Inferior parietal cortex (tissue), 1 donor: ENCODE measurements at regions not wholly inside any gene's neighbourhood (a gene's known extent, or its start where the extent isn't known, plus 50 kb on each side); places are given as distances from the start of the nearest gene placed in this dataset.

ENCODE experiments used
- DNase-seq: peaks from one replicate; pipeline ENCODE4 v3.0.0-alpha.2; 2016; ENCODE audit errors: extremely low spot score

GRCh38 chr20:11712639-11713160 is 205.0 kb upstream of the BTBD3 start:
- no peak for DNase-seq

- no peak for DNase-seq
These were observed 202.8 kb upstream of the BTBD3 start for GRCh38 chr20:11714886-11715285.

- DNase-seq: peak; percentile 36
These were observed 201.3 kb upstream of the BTBD3 start for GRCh38 chr20:11716239-11716944.

- DNase-seq: no peak
These were observed 200.8 kb upstream of the BTBD3 start for GRCh38 chr20:11716945-11717248.

GRCh38 chr20:11717562-11717961 is 200.1 kb upstream of the BTBD3 start:
- no peak for DNase-seq

GRCh38 chr20:11718474-11719094 is 199.1 kb upstream of the BTBD3 start:
- no peak for DNase-seq

- DNase-seq: no peak
These were observed 198.5 kb upstream of the BTBD3 start for GRCh38 chr20:11719153-11719552.

- no peak for DNase-seq
These were observed 196.3 kb upstream of the BTBD3 start for GRCh38 chr20:11721411-11721810.

- no peak for DNase-seq
These were observed 193.6 kb upstream of the BTBD3 start for GRCh38 chr20:11724097-11724496.

- DNase-seq: no peak
These were observed 191.7 kb upstream of the BTBD3 start for GRCh38 chr20:11726026-11726425.

- DNase-seq: no peak
These were observed 190.0 kb upstream of the BTBD3 start for GRCh38 chr20:11727708-11728107.

GRCh38 chr20:11728937-11729336 is 188.8 kb upstream of the BTBD3 start:
- DNase-seq: no peak

- no peak for DNase-seq
These were observed 187.9 kb upstream of the BTBD3 start for GRCh38 chr20:11729806-11730205.

GRCh38 chr20:11734431-11734830 is 183.3 kb upstream of the BTBD3 start:
- DNase-seq: no peak

GRCh38 chr20:11738852-11739251 is 178.8 kb upstream of the BTBD3 start:
- no peak for DNase-seq

GRCh38 chr20:11740975-11741374 is 176.7 kb upstream of the BTBD3 start:
- no peak for DNase-seq

GRCh38 chr20:11745145-11745544 is 172.5 kb upstream of the BTBD3 start:
- DNase-seq: no peak

GRCh38 chr20:11748436-11748835 is 169.3 kb upstream of the BTBD3 start:
- no peak for DNase-seq

- DNase-seq: no peak
These were observed 165.4 kb upstream of the BTBD3 start for GRCh38 chr20:11752336-11752735.

- no peak for DNase-seq
These were observed 164.5 kb upstream of the BTBD3 start for GRCh38 chr20:11753155-11753554.

- no peak for DNase-seq
These were observed 163.2 kb upstream of the BTBD3 start for GRCh38 chr20:11754451-11754850.

- peak; percentile 55 for DNase-seq
These were observed 162.4 kb upstream of the BTBD3 start for GRCh38 chr20:11755071-11755841.

GRCh38 chr20:11761497-11761896 is 156.2 kb upstream of the BTBD3 start:
- no peak for DNase-seq
